OCI-LY7 (cell line): ENCODE measurements at regions not wholly inside any gene's neighbourhood (a gene's known extent, or its start where the extent isn't known, plus 50 kb on each side); places are given as distances from the start of the nearest gene placed in this dataset.

Experiments used
- BruUV-seq: library from RNA; stranded (reverse); fragments of 400-500 nt; replicated peaks from 2 replicates; lab custom pipeline; 2021; lab: Mats Ljungman, UMichigan
- CTCF ChIA-PET: fragments of 300-600 bp; sonication (Branson Sonifier 250); formaldehyde crosslinking; loops from one replicate; lab custom pipeline; 2022; ENCODE audit warnings: antibody characterized with exemption; ENCODE audit not compliant: unreplicated experiment; lab: Charles Lee
- POLR2A ChIA-PET: fragments of 300-600 bp; sonication (Branson Sonifier 250); formaldehyde crosslinking; loops from one replicate; lab custom pipeline; 2022; ENCODE audit warnings: antibody characterized with exemption; lab: Charles Lee
- DNase-seq: peaks from one replicate; pipeline ENCODE4 v3.0.0-alpha.2; 2015; ENCODE audit warnings: low spot score
- H2AFZ ChIP-seq: fragments of 200-600 bp; sonication (generic), shearing (Covaris generic); 2 replicates; pipeline ENCODE4 v1.6.1; 2014; ENCODE audit warnings: mild to moderate bottlenecking, antibody characterized with exemption, low read length, moderate library complexity
- H3K27ac ChIP-seq: fragments of 200-600 bp; sonication (generic); 2 replicates; pipeline ENCODE4 v1.5.1; 2014; ENCODE audit warnings: mixed run types, low read depth, mild to moderate bottlenecking, moderate library complexity, low read length, inconsistent platforms; ENCODE audit not compliant: poor library complexity, severe bottlenecking
- H3K36me3 ChIP-seq: fragments of 200-600 bp; sonication (generic); 2 replicates; pipeline ENCODE4 v1.6.1; 2014; ENCODE audit warnings: mild to moderate bottlenecking, antibody characterized with exemption, low read length, moderate library complexity, mixed read lengths; ENCODE audit not compliant: insufficient read depth
- H3K4me1 ChIP-seq: fragments of 200-600 bp; sonication (generic); 2 replicates; pipeline ENCODE4 v1.5.1; 2014; ENCODE audit warnings: mild to moderate bottlenecking, low read length; ENCODE audit not compliant: insufficient read depth, poor library complexity, severe bottlenecking
- H3K4me2 ChIP-seq: fragments of 200-600 bp; sonication (generic); 2 replicates; pipeline ENCODE4 v1.6.1; 2014; ENCODE audit warnings: mild to moderate bottlenecking, low read length
- H3K4me3 ChIP-seq: fragments of 200-600 bp; sonication (generic); 2 replicates; pipeline ENCODE4 v1.5.1; 2014; ENCODE audit warnings: mild to moderate bottlenecking, low read depth, low read length; ENCODE audit not compliant: poor library complexity, severe bottlenecking
- H3K79me2 ChIP-seq: fragments of 200-600 bp; sonication (generic); 2 replicates; pipeline ENCODE4 v1.6.1; 2016; ENCODE audit warnings: low read depth, mild to moderate bottlenecking, low read length, moderate library complexity, mixed read lengths; ENCODE audit not compliant: insufficient read depth
- H3K9me2 ChIP-seq: fragments of 200-600 bp; sonication (generic); 2 replicates; pipeline ENCODE4 v1.6.1; 2016; ENCODE audit warnings: mild to moderate bottlenecking, low read length, mixed read lengths; ENCODE audit not compliant: insufficient read depth
- H3K9me3 ChIP-seq: fragments of 200-600 bp; sonication (generic); 2 replicates; pipeline ENCODE4 v1.6.1; 2014; ENCODE audit warnings: mild to moderate bottlenecking, mixed run types, low read length, mixed read lengths
- H4K20me1 ChIP-seq: fragments of 200-600 bp; sonication (generic); 2 replicates; pipeline ENCODE4 v1.6.1; 2014; ENCODE audit warnings: mild to moderate bottlenecking, antibody characterized with exemption, low read length, moderate library complexity, mixed read lengths; ENCODE audit not compliant: insufficient read depth
- CTCF ChIP-seq: fragments of 200-600 bp; sonication (generic); conservative IDR thresholded peaks from 2 replicates; pipeline ENCODE4 v1.5.1; 2014; ENCODE audit warnings: mild to moderate bottlenecking, antibody characterized with exemption, low read length, moderate library complexity, mixed read lengths
- EZH2phosphoT487 ChIP-seq: fragments of 200-600 bp; sonication (generic); IDR thresholded peaks from 2 replicates; pipeline ENCODE4 v1.6.1; 2018; ENCODE audit warnings: low read depth, borderline replicate concordance, mild to moderate bottlenecking, mixed run types, antibody characterized with exemption, low read length, moderate library complexity, mixed read lengths
- intact Hi-C: fragments of 100-400 bp; cut with micrococcal nuclease; formaldehyde crosslinking; loops from one replicate; pipeline ENCODE4 v1.10.0; 2022; ENCODE audit not compliant: unreplicated experiment

- no peak overlapping the region for H3K4me3 ChIP-seq
- H3K27ac ChIP-seq, result no peak overlapping the region
- no peaks in the 10 kb centered on the region for H4K20me1 ChIP-seq
- BruUV-seq, result no TSS peak
- no peaks in the 10 kb centered on the region for H3K79me2 ChIP-seq
- H3K36me3 ChIP-seq, result no peaks in the 10 kb centered on the region
- no peak overlapping the region for H2AFZ ChIP-seq
- CTCF ChIA-PET, result no interaction called here
- intact Hi-C loops, result no loop called here
- H3K9me3 ChIP-seq, result no peaks in the 10 kb centered on the region
- no peak overlapping the region for H3K4me2 ChIP-seq
- H3K4me1 ChIP-seq, result no peaks in the 10 kb centered on the region
- POLR2A ChIA-PET, result interaction anchor here (0.7 to 1.1 kb wide), 2 partner anchors 9 to 194 kb away, joined by 3 read pairs; no protein-coding TSS in a partner anchor
- no peak for DNase-seq
- H3K9me2 ChIP-seq, result no peaks in the 10 kb centered on the region
- TF ChIP-seq EZH2phosphoT487, result no peak
- TF ChIP-seq CTCF, result no peak
These were observed 79.0 kb downstream of the HSPA13 start for GRCh38 chr21:14303731-14304488.

GRCh38 chr21:14300074-14300473 is 82.9 kb downstream of the HSPA13 start:
- H3K27ac ChIP-seq, result no peak overlapping the region
- H3K36me3 ChIP-seq, result no peaks in the 10 kb centered on the region
- H3K79me2 ChIP-seq, result no peaks in the 10 kb centered on the region
- H2AFZ ChIP-seq, result no peak overlapping the region
- TF ChIP-seq CTCF (no peak), EZH2phosphoT487 (no peak)
- H4K20me1 ChIP-seq, result no peaks in the 10 kb centered on the region
- BruUV-seq, result no TSS peak
- no peaks in the 10 kb centered on the region for H3K9me2 ChIP-seq
- ChIA-PET CTCF (no interaction called here), POLR2A (interaction anchor here (0.9 kb wide), 1 partner anchor 9 kb away, joined by 3 read pairs; no protein-coding TSS in a partner anchor)
- no peaks in the 10 kb centered on the region for H3K4me1 ChIP-seq
- H3K4me2 ChIP-seq, result no peak overlapping the region
- intact Hi-C loops, result no loop called here
- H3K9me3 ChIP-seq, result no peaks in the 10 kb centered on the region
- no peak for DNase-seq
- H3K4me3 ChIP-seq, result no peak overlapping the region

GRCh38 chr21:14290576-14290975 is 74.6 kb downstream of the RBM11 start:
- no peak overlapping the region for H2AFZ ChIP-seq
- H3K36me3 ChIP-seq, result no peaks in the 10 kb centered on the region
- ChIA-PET POLR2A (interaction anchor here (0.6 kb wide), 1 partner anchor 9 kb away, joined by 3 read pairs; no protein-coding TSS in a partner anchor), CTCF (no interaction called here)
- H3K4me3 ChIP-seq, result no peak overlapping the region
- no peak overlapping the region for H3K27ac ChIP-seq
- BruUV-seq, result no TSS peak
- intact Hi-C loops, result no loop called here
- no peak for DNase-seq
- no peaks in the 10 kb centered on the region for H3K9me3 ChIP-seq
- no peak overlapping the region for H3K4me2 ChIP-seq
- TF ChIP-seq EZH2phosphoT487 (no peak), CTCF (no peak)
- no peaks in the 10 kb centered on the region for H3K4me1 ChIP-seq
- H3K79me2 ChIP-seq, result no peaks in the 10 kb centered on the region
- H4K20me1 ChIP-seq, result no peaks in the 10 kb centered on the region
- H3K9me2 ChIP-seq, result no peaks in the 10 kb centered on the region
